GM12878 (cell line): ENCODE measurements at regions not wholly inside any gene's neighbourhood (a gene's known extent, or its start where the extent isn't known, plus 50 kb on each side); places are given as distances from the start of the nearest gene placed in this dataset.

Source experiments
- ATAC-seq: fragments of 200-7000 bp; cut with Tn5 transposase; 3 replicates; pipeline ENCODE4 v1.9.1; 2020; ENCODE audit warnings: mild to moderate bottlenecking, moderate library complexity
- BruUV-seq: library from RNA; stranded (reverse); fragments of 400-500 nt; replicated peaks from 2 replicates; lab custom pipeline; 2021; lab: Mats Ljungman, UMichigan
- CTCF ChIA-PET: fragments of 300-600 bp; sonication (Branson Sonifier 250); formaldehyde crosslinking; extraction: SDS; loops from one replicate; lab custom pipeline; 2021; ENCODE audit warnings: inconsistent platforms; lab: Yijun Ruan, JAX
- POLR2A ChIA-PET: fragments of 350-600 bp; formaldehyde crosslinking; extraction: SDS; loops from one replicate; lab custom pipeline; 2021; ENCODE audit warnings: inconsistent platforms; lab: Charles Lee
- RAD21 ChIA-PET: fragments of 300-600 bp; sonication (Branson Sonifier 250); formaldehyde crosslinking; loops from one replicate; lab custom pipeline; 2023; ENCODE audit warnings: antibody characterized with exemption; ENCODE audit not compliant: unreplicated experiment; lab: Charles Lee
- SMC1A ChIA-PET: fragments of 300-600 bp; sonication (Branson Sonifier 250); formaldehyde crosslinking; loops from one replicate; lab custom pipeline; 2023; ENCODE audit not compliant: unreplicated experiment, uncharacterized antibody; lab: Charles Lee
- DNase-seq: peaks from one replicate; pipeline ENCODE4 v3.0.0-alpha.2; 2011; ENCODE audit warnings: low read depth, low spot score
- FAIRE-seq: peaks from 3 replicates; lab custom pipeline; 2011; peaks lifted over from hg19 to GRCh38; lab: Jason Lieb, UNC
- H2AFZ ChIP-seq: 2 replicates; pipeline ENCODE4 v1.6.0; 2011; ENCODE audit warnings: low read depth, low read length, control low read depth; ENCODE audit not compliant: control insufficient read depth
- H3K27ac ChIP-seq: 2 replicates; pipeline ENCODE4 v1.5.1; 2011; ENCODE audit warnings: control low read depth; ENCODE audit not compliant: control insufficient read depth, insufficient read depth
- H3K27me3 ChIP-seq, 2 experiments: replicated peaks in 1 of 2; 2 replicates each; pipeline versions ENCODE4 v1.6.0 to v1.6.1; 2011; ENCODE audit warnings: low read length in 1 of 2; ENCODE audit not compliant: control insufficient read depth in 2 of 2, insufficient read depth in 2 of 2
- H3K36me3 ChIP-seq, 2 experiments: 2 replicates each; pipeline ENCODE4 v1.5.1; 2011; ENCODE audit warnings: low read length in 1 of 2; ENCODE audit not compliant: control insufficient read depth in 2 of 2, insufficient read depth in 2 of 2
- H3K4me1 ChIP-seq: 2 replicates; pipeline ENCODE4 v1.6.1; 2011; ENCODE audit warnings: mild to moderate bottlenecking, low read length, moderate library complexity, mixed read lengths; ENCODE audit not compliant: control insufficient read depth, insufficient read depth
- H3K4me2 ChIP-seq: 2 replicates; pipeline ENCODE4 v1.6.0; 2011; ENCODE audit warnings: control low read depth; ENCODE audit not compliant: control insufficient read depth, insufficient read depth
- H3K4me3 ChIP-seq: fragments of 200-600 bp; sonication (generic); 2 replicates; pipeline ENCODE4 v1.5.1; 2016
- H3K79me2 ChIP-seq: 2 replicates; pipeline ENCODE4 v1.6.0; 2011; ENCODE audit warnings: low read length; ENCODE audit not compliant: control insufficient read depth, insufficient read depth
- H3K9ac ChIP-seq: 2 replicates; pipeline ENCODE4 v1.8.0; 2011; ENCODE audit warnings: low read length, control low read depth, mixed read lengths; ENCODE audit not compliant: control insufficient read depth, insufficient read depth
- H3K9me3 ChIP-seq: replicated peaks from 3 replicates; pipeline ENCODE4 v1.5.1; 2011; ENCODE audit warnings: mild to moderate bottlenecking, low read length; ENCODE audit not compliant: control insufficient read depth, insufficient read depth
- H4K20me1 ChIP-seq: 2 replicates; pipeline ENCODE4 v1.6.0; 2011; ENCODE audit not compliant: control insufficient read depth, insufficient read depth
- BACH1 ChIP-seq: fragments of 450-650 bp; IDR thresholded peaks from 2 replicates; pipeline ENCODE4 v1.6.1; 2017; ENCODE audit warnings: mild to moderate bottlenecking, borderline replicate concordance
- BHLHE40 ChIP-seq, 2 experiments: fragments of 450-650 bp in 1 of 2; IDR thresholded peaks; 2 replicates each; pipeline ENCODE4 v1.6.1; 2011 to 2017; ENCODE audit warnings: low read depth in 2 of 2, borderline replicate concordance in 1 of 2, improper control_type of control experiment in 1 of 2, low read length in 1 of 2, mild to moderate bottlenecking in 1 of 2
- CBX3 ChIP-seq: fragments of 200-600 bp; sonication (generic); IDR thresholded peaks from 2 replicates; pipeline ENCODE4 v1.6.1; 2016; ENCODE audit warnings: low read depth, borderline replicate concordance
- EED ChIP-seq: sonication (generic); IDR thresholded peaks from 2 replicates; pipeline ENCODE4 v1.6.1; 2016; ENCODE audit warnings: antibody characterized with exemption, low read depth
- IKZF1 ChIP-seq: fragments of 450-650 bp; conservative IDR thresholded peaks from 2 replicates; pipeline ENCODE4 v1.6.1; 2017; ENCODE audit warnings: antibody characterized with exemption, mild to moderate bottlenecking
- MYB ChIP-seq: fragments of 150-350 bp; IDR thresholded peaks from 2 replicates; pipeline ENCODE4 v1.6.1; 2014; ENCODE audit warnings: mild to moderate bottlenecking, low read depth, low read length, borderline replicate concordance
- NFIC ChIP-seq: IDR thresholded peaks from 2 replicates; pipeline ENCODE4 v1.6.1; 2012; ENCODE audit warnings: low read depth, mild to moderate bottlenecking, inconsistent platforms, low read length, moderate library complexity
- RELA ChIP-seq: fragments of 450-650 bp; IDR thresholded peaks from 2 replicates; pipeline ENCODE4 v1.8.0; 2014; ENCODE audit warnings: borderline replicate concordance; ENCODE audit not compliant: partially characterized antibody
- STAT1 ChIP-seq: fragments of 450-650 bp; conservative IDR thresholded peaks from 2 replicates; pipeline ENCODE4 v1.6.1; 2014; ENCODE audit warnings: antibody characterized with exemption, mild to moderate bottlenecking
- WGBS: methylation state at CpG from one replicate; pipeline ENCODE4 v1.1.6; 2016; ENCODE audit warnings: low lambda C conversion rate; ENCODE audit not compliant: insufficient replicate concordance, insufficient coverage; ENCODE audit errors: missing lambda C conversion rate; 5-methylcytosine and 5-hydroxymethylcytosine counted together
- in situ Hi-C: fragments of 300-500 bp; cut with MboI; formaldehyde crosslinking; loops from 9 replicates; pipeline ENCODE4 v1.14.3; 2018; ENCODE audit warnings: mixed read lengths
- intact Hi-C: fragments of 100-400 bp; cut with micrococcal nuclease; formaldehyde crosslinking; loops from one replicate; pipeline ENCODE4 v1.14.2; 2022; ENCODE audit not compliant: unreplicated experiment
- TF ChIP-seq, protein P1 (sequence below): fragments of 450-650 bp; IDR thresholded peaks from 2 replicates; pipeline ENCODE4 v1.6.1; 2016; ENCODE audit warnings: mild to moderate bottlenecking
- TF ChIP-seq, protein P2 (sequence below): fragments of 450-650 bp; IDR thresholded peaks from 2 replicates; pipeline ENCODE4 v1.6.1; 2017; ENCODE audit warnings: borderline replicate concordance

DNA sequence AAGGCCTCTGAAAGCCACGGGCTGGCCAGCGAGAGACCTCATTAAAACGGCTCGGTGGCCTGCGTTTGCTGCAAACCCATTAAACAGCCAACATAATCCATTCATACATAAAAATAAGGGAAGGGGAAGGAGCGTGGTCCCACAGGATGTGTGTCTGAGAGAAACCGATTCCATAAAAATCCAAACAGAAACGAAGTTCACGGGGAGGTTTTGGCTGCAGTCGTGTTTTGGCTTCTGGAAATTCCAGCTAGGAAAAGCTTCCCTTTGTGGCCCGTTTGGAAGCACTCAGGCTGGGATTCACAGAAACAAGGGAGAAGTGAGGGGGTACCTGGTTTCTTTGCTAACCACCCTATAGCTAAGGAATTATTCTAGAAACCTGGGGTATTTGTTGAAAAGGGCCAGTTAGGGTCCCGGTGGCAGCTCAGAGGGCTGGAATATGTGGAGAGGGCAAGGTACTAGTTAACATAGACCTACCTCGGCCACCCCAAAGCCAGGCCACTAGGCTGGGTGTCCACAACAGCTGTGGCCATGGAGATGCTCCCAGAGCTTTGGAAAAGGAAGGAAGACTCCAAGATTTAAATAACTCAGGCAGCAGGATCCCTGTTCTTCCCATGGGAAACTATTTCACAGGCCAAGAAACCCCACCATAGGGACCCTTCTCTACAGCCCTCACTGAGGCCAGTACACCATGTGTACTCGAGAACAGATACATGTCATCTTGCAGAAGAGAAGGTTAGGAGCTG is 166.8 kb downstream of the BCOR start (continued):
- TF ChIP-seq IKZF1 (no peak), STAT1 (no peak), RELA (no peak), EED (no peak)

DNA sequence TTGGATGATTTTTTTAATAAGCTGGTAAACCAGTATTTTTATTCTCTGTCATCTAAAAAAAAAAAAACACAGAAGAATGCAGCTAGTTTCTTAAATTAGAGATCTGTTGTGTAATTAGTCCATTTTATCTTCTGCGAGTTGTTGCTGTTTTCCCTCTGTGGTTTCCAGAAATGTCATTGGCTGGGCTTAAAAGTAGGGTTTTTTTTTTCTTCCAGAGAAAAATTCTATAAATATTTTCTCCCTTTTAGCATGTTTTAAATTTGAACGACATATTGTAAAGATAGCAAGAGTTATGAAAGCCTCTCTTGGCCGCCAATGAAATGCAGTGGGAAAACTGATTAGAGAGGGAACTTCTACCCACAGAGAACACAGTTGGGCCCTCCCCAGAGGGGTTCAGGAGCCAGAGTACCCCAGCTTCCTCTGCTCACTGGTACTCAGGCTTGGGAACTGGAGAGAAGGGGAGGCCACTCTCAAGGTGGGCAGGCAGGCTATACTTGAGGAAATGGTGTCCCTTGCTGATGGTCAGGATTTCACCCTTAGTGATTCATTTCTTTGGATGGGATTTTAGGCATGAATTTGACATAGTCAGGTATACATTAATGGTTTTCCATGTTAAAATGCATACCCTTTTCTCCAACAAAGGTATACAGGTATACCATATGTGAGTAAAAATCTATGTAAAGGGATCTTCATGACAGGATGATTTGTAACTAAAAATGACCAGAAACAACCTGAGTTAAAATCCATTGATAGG is 166.1 kb downstream of the BCOR start:
- Histone ChIP-seq H3K4me2 (no peak overlapping the region), H3K9ac (no peak overlapping the region), H3K27ac (no peak overlapping the region), H3K9me3 (no peaks in the 10 kb centered on the region), H3K79me2 (no peaks in the 10 kb centered on the region), H3K4me1 (peaks cover 8% of the 10 kb centered on the region), H3K4me3 (no peak overlapping the region), H2AFZ (no peak overlapping the region), H3K27me3 (no peaks in the 10 kb centered on the region), H3K36me3 (no peaks in the 10 kb centered on the region), H4K20me1 (no peaks in the 10 kb centered on the region)
- ATAC-seq (no peak), FAIRE-seq (no peak), DNase-seq (no peak)
- no peak for TF ChIP-seq MYB
- no peak for TF ChIP-seq BACH1
- TF ChIP-seq, protein P1, sequence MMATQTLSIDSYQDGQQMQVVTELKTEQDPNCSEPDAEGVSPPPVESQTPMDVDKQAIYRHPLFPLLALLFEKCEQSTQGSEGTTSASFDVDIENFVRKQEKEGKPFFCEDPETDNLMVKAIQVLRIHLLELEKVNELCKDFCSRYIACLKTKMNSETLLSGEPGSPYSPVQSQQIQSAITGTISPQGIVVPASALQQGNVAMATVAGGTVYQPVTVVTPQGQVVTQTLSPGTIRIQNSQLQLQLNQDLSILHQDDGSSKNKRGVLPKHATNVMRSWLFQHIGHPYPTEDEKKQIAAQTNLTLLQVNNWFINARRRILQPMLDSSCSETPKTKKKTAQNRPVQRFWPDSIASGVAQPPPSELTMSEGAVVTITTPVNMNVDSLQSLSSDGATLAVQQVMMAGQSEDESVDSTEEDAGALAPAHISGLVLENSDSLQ, result no peak
- no peak for TF ChIP-seq BHLHE40 (IDR thresholded peaks at IDR 0.05; ENCODE audit: borderline replicate concordance in 1 of 2, low read depth in 2 of 2, low read length in 1 of 2)
- no peak for TF ChIP-seq NFIC
- TF ChIP-seq, protein P2, sequence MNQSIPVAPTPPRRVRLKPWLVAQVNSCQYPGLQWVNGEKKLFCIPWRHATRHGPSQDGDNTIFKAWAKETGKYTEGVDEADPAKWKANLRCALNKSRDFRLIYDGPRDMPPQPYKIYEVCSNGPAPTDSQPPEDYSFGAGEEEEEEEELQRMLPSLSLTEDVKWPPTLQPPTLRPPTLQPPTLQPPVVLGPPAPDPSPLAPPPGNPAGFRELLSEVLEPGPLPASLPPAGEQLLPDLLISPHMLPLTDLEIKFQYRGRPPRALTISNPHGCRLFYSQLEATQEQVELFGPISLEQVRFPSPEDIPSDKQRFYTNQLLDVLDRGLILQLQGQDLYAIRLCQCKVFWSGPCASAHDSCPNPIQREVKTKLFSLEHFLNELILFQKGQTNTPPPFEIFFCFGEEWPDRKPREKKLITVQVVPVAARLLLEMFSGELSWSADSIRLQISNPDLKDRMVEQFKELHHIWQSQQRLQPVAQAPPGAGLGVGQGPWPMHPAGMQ, result no peak
- no peak for TF ChIP-seq CBX3
- intact Hi-C loops (no loop called here), in situ Hi-C loops (no loop called here)
- ChIA-PET RAD21 (no interaction called here), POLR2A (no interaction called here), CTCF (no interaction called here), SMC1A (no interaction called here)
- no TSS peak for BruUV-seq
- WGBS, result 66% methylated on average over 3 of the region's 3 CpGs
